ENCODE measurements at regions not wholly inside any gene's neighbourhood (a gene's known extent, or its start where the extent isn't known, plus 50 kb on each side); places are given as distances from the start of the nearest gene placed in this dataset.

- H2AFZ ChIP-seq (ENCODE audit: low read depth, low read length) = no peak overlapping the region
- no peak overlapping the region for H3K18ac ChIP-seq (ENCODE audit: low read depth in 1 of 2, low read length in 2 of 2)
- H3K9me3 ChIP-seq (ENCODE audit: control insufficient read depth, low read length) = no peaks in the 10 kb centered on the region
- no peak overlapping the region for H3K27ac ChIP-seq (ENCODE audit: low read length, poor library complexity, severe bottlenecking)
- DNase-seq = no peak
- no peaks in the 10 kb centered on the region for H3K36me3 ChIP-seq (ENCODE audit: control insufficient read depth in 1 of 2, insufficient read depth in 2 of 2, low read depth in 1 of 2, low read length in 2 of 2)
- no peak overlapping the region for H2AK5ac ChIP-seq (ENCODE audit: low read length, severe bottlenecking)
- no peak overlapping the region for H4K8ac ChIP-seq (ENCODE audit: low read length)
- no peak overlapping the region for H3K4ac ChIP-seq (ENCODE audit: low read depth in 1 of 2, low read length in 2 of 2)
- no peaks in the 10 kb centered on the region for H3K79me1 ChIP-seq (replicated peaks; ENCODE audit: low read length, poor library complexity, severe bottlenecking)
- H3K27me3 ChIP-seq (ENCODE audit: control insufficient read depth in 1 of 2, insufficient read depth in 1 of 2, low read length in 2 of 2) = peaks cover 0 to 3% of the 10 kb centered on the region in 2 experiments
- H2BK12ac ChIP-seq (ENCODE audit: low read length in 2 of 2) = no peak overlapping the region
- no peak overlapping the region for H3K9ac ChIP-seq (ENCODE audit: low read length)
- H2BK5ac ChIP-seq (ENCODE audit: low read depth, low read length, poor library complexity, severe bottlenecking) = no peak overlapping the region
- no peak overlapping the region for H2BK15ac ChIP-seq (ENCODE audit: low read depth, poor library complexity, severe bottlenecking)
- no peak overlapping the region for H3K14ac ChIP-seq (ENCODE audit: low read length in 2 of 2)
- 94% methylated on average over 2 of the region's 2 CpGs for WGBS
- H4K91ac ChIP-seq (ENCODE audit: low read length) = no peak overlapping the region
- no peak overlapping the region for H2BK120ac ChIP-seq (ENCODE audit: low read depth, low read length)
- no peak overlapping the region for H3K23ac ChIP-seq (ENCODE audit: low read length in 2 of 2)
- no peak overlapping the region for H3K4me2 ChIP-seq (ENCODE audit: low read length, poor library complexity, severe bottlenecking)
- H3K4me3 ChIP-seq (ENCODE audit: insufficient read depth in 1 of 2, low read depth in 1 of 2, low read length in 2 of 2) = no peak overlapping the region
- no peaks in the 10 kb centered on the region for H3K4me1 ChIP-seq (ENCODE audit: control insufficient read depth, insufficient read depth, low read depth, low read length)
Measured at GRCh38 chr2:7127156-7127555, 209.9 kb downstream of the RNF144A start.

DNA sequence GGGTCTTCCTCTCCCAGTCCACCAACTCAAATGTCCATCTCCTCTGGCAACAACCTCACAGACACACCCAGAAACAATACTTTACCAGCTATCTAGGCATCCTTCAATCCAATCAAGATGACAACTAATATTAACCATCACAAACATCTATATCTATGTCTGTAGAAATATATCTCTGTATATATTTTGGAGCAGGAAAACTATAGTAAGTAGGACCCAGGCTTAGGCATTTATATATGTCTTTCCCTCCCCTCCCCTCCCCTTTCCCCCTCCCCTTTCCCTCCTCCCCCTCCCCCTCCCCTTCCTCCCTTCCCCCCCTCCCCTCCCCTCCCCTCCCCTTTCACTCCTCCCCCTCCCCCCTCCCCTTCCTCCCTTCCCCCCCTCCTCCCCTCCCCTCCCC is 210.5 kb downstream of the RNF144A start:
- Histone ChIP-seq H3K23ac (ENCODE audit: low read length in 2 of 2) (no peak overlapping the region), H3K4me2 (ENCODE audit: low read length, poor library complexity, severe bottlenecking) (no peak overlapping the region), H3K27ac (ENCODE audit: low read length, poor library complexity, severe bottlenecking) (no peak overlapping the region), H3K36me3 (ENCODE audit: control insufficient read depth in 1 of 2, insufficient read depth in 2 of 2, low read depth in 1 of 2, low read length in 2 of 2) (no peaks in the 10 kb centered on the region), H2BK12ac (ENCODE audit: low read length in 2 of 2) (no peak overlapping the region), H3K27me3 (ENCODE audit: control insufficient read depth in 1 of 2, insufficient read depth in 1 of 2, low read length in 2 of 2) (peaks cover 0 to 3% of the 10 kb centered on the region in 2 experiments), H2AK5ac (ENCODE audit: low read length, severe bottlenecking) (no peak overlapping the region), H4K91ac (ENCODE audit: low read length) (no peak overlapping the region), H3K79me1 (replicated peaks; ENCODE audit: low read length, poor library complexity, severe bottlenecking) (no peaks in the 10 kb centered on the region), H3K4me1 (ENCODE audit: control insufficient read depth, insufficient read depth, low read depth, low read length) (no peaks in the 10 kb centered on the region), H3K4me3 (ENCODE audit: insufficient read depth in 1 of 2, low read depth in 1 of 2, low read length in 2 of 2) (no peak overlapping the region), H3K14ac (ENCODE audit: low read length in 2 of 2) (no peak overlapping the region), H2BK15ac (ENCODE audit: low read depth, poor library complexity, severe bottlenecking) (no peak overlapping the region), H3K18ac (ENCODE audit: low read depth in 1 of 2, low read length in 2 of 2) (no peak overlapping the region), H3K9me3 (ENCODE audit: control insufficient read depth, low read length) (no peaks in the 10 kb centered on the region), H2BK5ac (ENCODE audit: low read depth, low read length, poor library complexity, severe bottlenecking) (no peak overlapping the region), H4K8ac (ENCODE audit: low read length) (no peak overlapping the region), H3K9ac (ENCODE audit: low read length) (no peak overlapping the region), H3K4ac (ENCODE audit: low read depth in 1 of 2, low read length in 2 of 2) (no peak overlapping the region), H2AFZ (ENCODE audit: low read depth, low read length) (no peak overlapping the region), H2BK120ac (ENCODE audit: low read depth, low read length) (no peak overlapping the region)
- no peak for DNase-seq

DNA sequence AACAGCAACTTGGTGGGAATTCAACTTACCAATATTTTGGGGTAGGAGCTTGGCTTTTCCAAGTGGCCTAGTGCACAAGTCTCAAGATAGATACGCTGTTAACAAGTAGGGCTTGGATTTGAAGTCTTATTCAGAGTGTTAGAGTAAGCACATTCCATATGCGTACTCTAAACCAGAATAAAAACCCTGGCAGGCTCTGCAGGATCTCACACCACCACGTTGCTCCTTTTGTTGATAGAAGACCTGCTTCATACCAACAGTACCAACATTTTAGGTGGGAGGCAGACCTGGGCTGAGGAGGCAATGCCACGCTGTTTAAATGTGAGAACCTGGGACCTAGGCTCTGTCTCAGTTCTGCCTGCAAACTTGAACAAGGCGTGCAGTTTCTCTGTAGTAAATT is 214.0 kb downstream of the RNF144A start:
- no peak for DNase-seq
- Histone ChIP-seq H2BK120ac (ENCODE audit: low read depth, low read length) (no peak overlapping the region), H2AFZ (ENCODE audit: low read depth, low read length) (no peak overlapping the region), H3K4me3 (ENCODE audit: insufficient read depth in 1 of 2, low read depth in 1 of 2, low read length in 2 of 2) (no peak overlapping the region), H3K23ac (ENCODE audit: low read length in 2 of 2) (no peak overlapping the region), H4K91ac (ENCODE audit: low read length) (no peak overlapping the region), H3K4me2 (ENCODE audit: low read length, poor library complexity, severe bottlenecking) (no peak overlapping the region), H2BK12ac (ENCODE audit: low read length in 2 of 2) (no peak overlapping the region), H3K4ac (ENCODE audit: low read depth in 1 of 2, low read length in 2 of 2) (no peak overlapping the region), H3K36me3 (ENCODE audit: control insufficient read depth in 1 of 2, insufficient read depth in 2 of 2, low read depth in 1 of 2, low read length in 2 of 2) (no peaks in the 10 kb centered on the region), H2BK5ac (ENCODE audit: low read depth, low read length, poor library complexity, severe bottlenecking) (no peak overlapping the region), H3K14ac (ENCODE audit: low read length in 2 of 2) (no peak overlapping the region), H3K18ac (ENCODE audit: low read depth in 1 of 2, low read length in 2 of 2) (no peak overlapping the region), H3K79me1 (replicated peaks; ENCODE audit: low read length, poor library complexity, severe bottlenecking) (no peaks in the 10 kb centered on the region), H3K9ac (ENCODE audit: low read length) (no peak overlapping the region), H3K27me3 (ENCODE audit: control insufficient read depth in 1 of 2, insufficient read depth in 1 of 2, low read length in 2 of 2) (no peaks in the 10 kb centered on the region), H3K9me3 (ENCODE audit: control insufficient read depth, low read length) (no peaks in the 10 kb centered on the region), H3K27ac (ENCODE audit: low read length, poor library complexity, severe bottlenecking) (no peak overlapping the region), H2AK5ac (ENCODE audit: low read length, severe bottlenecking) (no peak overlapping the region), H2BK15ac (ENCODE audit: low read depth, poor library complexity, severe bottlenecking) (no peak overlapping the region), H4K8ac (ENCODE audit: low read length) (no peak overlapping the region), H3K4me1 (ENCODE audit: control insufficient read depth, insufficient read depth, low read depth, low read length) (peaks cover 4% of the 10 kb centered on the region)
- 73% methylated on average over 4 of the region's 5 CpGs for WGBS

GRCh38 chr2:7132753-7133152 is 215.5 kb downstream of the RNF144A start:
- Histone ChIP-seq H3K4ac (ENCODE audit: low read depth in 1 of 2, low read length in 2 of 2) (no peak overlapping the region), H3K27me3 (ENCODE audit: control insufficient read depth in 1 of 2, insufficient read depth in 1 of 2, low read length in 2 of 2) (no peaks in the 10 kb centered on the region), H2BK120ac (ENCODE audit: low read depth, low read length) (no peak overlapping the region), H4K8ac (ENCODE audit: low read length) (no peak overlapping the region), H3K4me3 (ENCODE audit: insufficient read depth in 1 of 2, low read depth in 1 of 2, low read length in 2 of 2) (no peak overlapping the region), H2BK5ac (ENCODE audit: low read depth, low read length, poor library complexity, severe bottlenecking) (no peak overlapping the region), H3K4me1 (ENCODE audit: control insufficient read depth, insufficient read depth, low read depth, low read length) (peaks cover 4% of the 10 kb centered on the region), H2AFZ (ENCODE audit: low read depth, low read length) (no peak overlapping the region), H3K9me3 (ENCODE audit: control insufficient read depth, low read length) (no peaks in the 10 kb centered on the region), H2BK15ac (ENCODE audit: low read depth, poor library complexity, severe bottlenecking) (no peak overlapping the region), H3K14ac (ENCODE audit: low read length in 2 of 2) (no peak overlapping the region), H3K9ac (ENCODE audit: low read length) (no peak overlapping the region), H3K79me1 (replicated peaks; ENCODE audit: low read length, poor library complexity, severe bottlenecking) (no peaks in the 10 kb centered on the region), H3K27ac (ENCODE audit: low read length, poor library complexity, severe bottlenecking) (no peak overlapping the region), H4K91ac (ENCODE audit: low read length) (no peak overlapping the region), H3K36me3 (ENCODE audit: control insufficient read depth in 1 of 2, insufficient read depth in 2 of 2, low read depth in 1 of 2, low read length in 2 of 2) (no peaks in the 10 kb centered on the region), H3K23ac (ENCODE audit: low read length in 2 of 2) (no peak overlapping the region), H2AK5ac (ENCODE audit: low read length, severe bottlenecking) (no peak overlapping the region), H3K18ac (ENCODE audit: low read depth in 1 of 2, low read length in 2 of 2) (no peak overlapping the region), H3K4me2 (ENCODE audit: low read length, poor library complexity, severe bottlenecking) (no peak overlapping the region), H2BK12ac (ENCODE audit: low read length in 2 of 2) (no peak overlapping the region)
- DNase-seq = no peak
- 91% methylated on average over 3 of the region's 3 CpGs for WGBS

Data from mesenchymal stem cell (in vitro differentiated cells and primary cell).